Endodermal cell (in vitro differentiated cells): ENCODE measurements at regions not wholly inside any gene's neighbourhood (a gene's known extent, or its start where the extent isn't known, plus 50 kb on each side); places are given as distances from the start of the nearest gene placed in this dataset.

Source experiments
- DNase-seq: peaks from one replicate; pipeline ENCODE4 v3.0.0-alpha.2; 2017
- H3K27ac ChIP-seq: 2 replicates; pipeline ENCODE4 v1.5.1; 2013; ENCODE audit warnings: mild to moderate bottlenecking, low read depth, low read length, moderate library complexity
- H3K27me3 ChIP-seq: 2 replicates; pipeline ENCODE4 v1.6.1; 2013; ENCODE audit warnings: mild to moderate bottlenecking, low read length, moderate library complexity; ENCODE audit not compliant: insufficient read depth, control insufficient read depth, poor library complexity, severe bottlenecking
- H3K36me3 ChIP-seq: 2 replicates; pipeline ENCODE4 v1.7.0; 2013; ENCODE audit warnings: mild to moderate bottlenecking, low read length, moderate library complexity; ENCODE audit not compliant: control insufficient read depth, insufficient read depth
- H3K4me1 ChIP-seq: one replicate; pipeline ENCODE4 v1.7.0; 2013; ENCODE audit warnings: low read length; ENCODE audit not compliant: control insufficient read depth, insufficient read depth
- H3K4me3 ChIP-seq: 2 replicates; pipeline ENCODE4 v1.5.1; 2013; ENCODE audit warnings: mild to moderate bottlenecking, low read length, moderate library complexity
- H3K9ac ChIP-seq: 2 replicates; pipeline ENCODE4 v1.6.1; 2013; ENCODE audit warnings: mild to moderate bottlenecking, low read length, moderate library complexity; ENCODE audit not compliant: poor library complexity, severe bottlenecking; ENCODE audit errors: extremely low read depth
- H3K9me3 ChIP-seq: 2 replicates; pipeline ENCODE4 v1.6.1; 2013; ENCODE audit warnings: mild to moderate bottlenecking, low read length, moderate library complexity; ENCODE audit not compliant: control insufficient read depth
- H3K27ac Mint-ChIP-seq: 2 replicates; pipeline ENCODE4 v1.8.0; 2020; ENCODE audit warnings: mixed read lengths
- H3K27me3 Mint-ChIP-seq: 2 replicates; pipeline ENCODE4 v1.8.0; 2021; ENCODE audit warnings: mild to moderate bottlenecking, mixed read lengths; ENCODE audit not compliant: insufficient read depth
- H3K36me3 Mint-ChIP-seq: 2 replicates; pipeline ENCODE4 v1.8.0; 2020; ENCODE audit warnings: low read depth, mixed read lengths
- H3K4me1 Mint-ChIP-seq: 2 replicates; pipeline ENCODE4 v1.8.0; 2020; ENCODE audit warnings: mixed read lengths
- H3K4me3 Mint-ChIP-seq: 2 replicates; pipeline ENCODE4 v1.8.0; 2020; ENCODE audit warnings: mild to moderate bottlenecking, moderate library complexity, mixed read lengths
- H3K9me3 Mint-ChIP-seq: 2 replicates; pipeline ENCODE4 v1.8.0; 2020; ENCODE audit warnings: mild to moderate bottlenecking, mixed read lengths
- WGBS, 2 experiments: methylation state at CpG; one replicate each; pipeline versions ENCODE4 v1.1.5 to v1.1.7; 2013; ENCODE audit warnings: missing lambda C conversion rate in 2 of 2, mixed read lengths in 1 of 2; ENCODE audit not compliant: insufficient coverage in 1 of 2, insufficient read length in 1 of 2; 5-methylcytosine and 5-hydroxymethylcytosine counted together
- TF ChIP-seq, protein P1 (sequence below): fragments of 200-600 bp; sonication (generic); conservative IDR thresholded peaks from 2 replicates; pipeline ENCODE4 v1.5.0; 2021; ENCODE audit warnings: antibody characterized with exemption, mild to moderate bottlenecking

- Histone ChIP-seq H3K4me1 (no peaks in the 10 kb centered on the region), H3K27ac (no peak overlapping the region), H3K4me3 (no peak overlapping the region), H3K27me3 (peaks cover 8% of the 10 kb centered on the region), H3K36me3 (no peaks in the 10 kb centered on the region), H3K9ac (no peak overlapping the region), H3K9me3 (peaks cover 6% of the 10 kb centered on the region)
- H3K36me3 Mint-ChIP-seq: no peaks in the 10 kb centered on the region
- no peak overlapping the region for H3K4me3 Mint-ChIP-seq
- H3K4me1 Mint-ChIP-seq: peaks cover 5% of the 10 kb centered on the region
- H3K27ac Mint-ChIP-seq: no peak overlapping the region
- H3K27me3 Mint-ChIP-seq: peaks cover 18% of the 10 kb centered on the region
- peaks cover 6% of the 10 kb centered on the region for H3K9me3 Mint-ChIP-seq
- DNase-seq: no peak
- 78 to 93% methylated on average over 6 to 8 of the region's 8 CpGs for WGBS, 2 experiments
- TF ChIP-seq, protein P1, sequence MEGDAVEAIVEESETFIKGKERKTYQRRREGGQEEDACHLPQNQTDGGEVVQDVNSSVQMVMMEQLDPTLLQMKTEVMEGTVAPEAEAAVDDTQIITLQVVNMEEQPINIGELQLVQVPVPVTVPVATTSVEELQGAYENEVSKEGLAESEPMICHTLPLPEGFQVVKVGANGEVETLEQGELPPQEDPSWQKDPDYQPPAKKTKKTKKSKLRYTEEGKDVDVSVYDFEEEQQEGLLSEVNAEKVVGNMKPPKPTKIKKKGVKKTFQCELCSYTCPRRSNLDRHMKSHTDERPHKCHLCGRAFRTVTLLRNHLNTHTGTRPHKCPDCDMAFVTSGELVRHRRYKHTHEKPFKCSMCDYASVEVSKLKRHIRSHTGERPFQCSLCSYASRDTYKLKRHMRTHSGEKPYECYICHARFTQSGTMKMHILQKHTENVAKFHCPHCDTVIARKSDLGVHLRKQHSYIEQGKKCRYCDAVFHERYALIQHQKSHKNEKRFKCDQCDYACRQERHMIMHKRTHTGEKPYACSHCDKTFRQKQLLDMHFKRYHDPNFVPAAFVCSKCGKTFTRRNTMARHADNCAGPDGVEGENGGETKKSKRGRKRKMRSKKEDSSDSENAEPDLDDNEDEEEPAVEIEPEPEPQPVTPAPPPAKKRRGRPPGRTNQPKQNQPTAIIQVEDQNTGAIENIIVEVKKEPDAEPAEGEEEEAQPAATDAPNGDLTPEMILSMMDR: no peak
Measured at GRCh38 chr14:94918896-94919295, 149.0 kb upstream of the GSC start.

GRCh38 chr14:94917041-94917600 lies 147.2 kb upstream of the GSC start:
- Histone ChIP-seq H3K9ac (no peak overlapping the region), H3K36me3 (no peaks in the 10 kb centered on the region), H3K4me1 (no peaks in the 10 kb centered on the region), H3K27ac (no peak overlapping the region), H3K4me3 (no peak overlapping the region), H3K27me3 (peaks cover 8% of the 10 kb centered on the region), H3K9me3 (no peaks in the 10 kb centered on the region)
- H3K9me3 Mint-ChIP-seq: peaks cover 2% of the 10 kb centered on the region
- TF ChIP-seq, protein P1: no peak
- peaks cover 23% of the 10 kb centered on the region for H3K27me3 Mint-ChIP-seq
- no peaks in the 10 kb centered on the region for H3K36me3 Mint-ChIP-seq
- WGBS, 2 experiments: 93 to 95% methylated on average over 4 to 7 of the region's 7 CpGs
- no peak for DNase-seq
- H3K4me1 Mint-ChIP-seq: no peaks in the 10 kb centered on the region
- H3K27ac Mint-ChIP-seq: no peak overlapping the region
- no peak overlapping the region for H3K4me3 Mint-ChIP-seq

DNA sequence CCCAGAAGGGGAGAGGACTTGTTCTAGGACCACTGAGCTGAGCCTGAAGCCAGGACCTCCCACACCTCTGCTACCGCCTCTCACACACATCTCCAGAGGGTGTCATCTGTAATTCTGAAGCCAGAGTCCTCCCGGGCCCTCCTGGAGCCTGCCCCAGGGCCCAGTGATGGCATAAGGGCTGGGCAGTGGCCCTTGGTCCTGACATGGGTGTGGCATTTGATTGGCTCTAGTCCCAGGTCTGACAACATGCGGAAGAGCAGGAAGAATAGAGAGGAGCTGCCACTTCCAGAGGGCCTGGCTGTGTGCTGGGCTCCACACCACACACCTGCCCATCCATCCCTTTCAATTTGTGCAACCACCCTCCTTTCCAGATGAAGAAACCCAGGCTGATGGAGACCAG lies 144.3 kb upstream of the GSC start:
- H3K9me3 Mint-ChIP-seq: peaks cover 4% of the 10 kb centered on the region
- peaks cover 8% of the 10 kb centered on the region for H3K9me3 ChIP-seq
- 87% methylated on average over 3 of the region's 3 CpGs; no CpG with 5 or more reads in 1 of the 2 experiments for WGBS, 2 experiments

More for the DNA sequence above, 144.3 kb upstream of the GSC start:
- Mint-ChIP-seq H3K36me3 (no peaks in the 10 kb centered on the region), H3K27ac (no peak overlapping the region), H3K27me3 (peaks cover 40% of the 10 kb centered on the region), H3K4me1 (no peaks in the 10 kb centered on the region), H3K4me3 (no peak overlapping the region)
- Histone ChIP-seq H3K36me3 (no peaks in the 10 kb centered on the region), H3K27me3 (peaks cover 8% of the 10 kb centered on the region), H3K9ac (no peak overlapping the region), H3K27ac (no peak overlapping the region), H3K4me3 (no peak overlapping the region), H3K4me1 (no peaks in the 10 kb centered on the region)
- TF ChIP-seq, protein P1: no peak
- no peak for DNase-seq
